Natural killer cell (primary cell): ENCODE measurements at regions not wholly inside any gene's neighbourhood (a gene's known extent, or its start where the extent isn't known, plus 50 kb on each side); places are given as distances from the start of the nearest gene placed in this dataset.
"Not testable (repeated sequence)": the region's sequence is repeated elsewhere in the genome, so short reads cannot be mapped to it uniquely, and the experiment has no call there.

Source experiments
- ATAC-seq, 3 donors: fragments of 150-1000 bp in 2 of 3; fragments of 200-7000 bp in 1 of 3; cut with Tn5 transposase; 1 replicate in 1 of 3; 2 replicates in 2 of 3; pipeline ENCODE4 v1.10.0; 2021; ENCODE audit warnings: mild to moderate bottlenecking in 2 of 3, moderate library complexity in 2 of 3
- DNase-seq, 2 donors: peaks; one replicate each; pipeline versions ENCODE4 v3.0.0 to v3.0.0-alpha.2; 2013 to 2021; ENCODE audit warnings: mixed read lengths in 1 of 2
- H3K27ac ChIP-seq: one replicate; pipeline ENCODE4 v1.5.1; 2013; ENCODE audit warnings: mild to moderate bottlenecking, low read length
- H3K27me3 ChIP-seq: one replicate; pipeline ENCODE4 v1.6.1; 2013; ENCODE audit warnings: low read length; ENCODE audit not compliant: control insufficient read depth, insufficient read depth
- H3K36me3 ChIP-seq: one replicate; pipeline ENCODE4 v1.6.1; 2013; ENCODE audit warnings: low read length; ENCODE audit not compliant: control insufficient read depth, insufficient read depth
- H3K4me1 ChIP-seq: one replicate; pipeline ENCODE4 v1.6.1; 2013; ENCODE audit warnings: low read length; ENCODE audit not compliant: control insufficient read depth, insufficient read depth
- H3K4me3 ChIP-seq: one replicate; pipeline ENCODE4 v1.5.1; 2013; ENCODE audit warnings: low read length
- H3K9me3 ChIP-seq: one replicate; pipeline ENCODE4 v1.6.1; 2013; ENCODE audit warnings: low read length; ENCODE audit not compliant: control insufficient read depth, insufficient read depth
- H3K27ac Mint-ChIP-seq, 2 donors: one replicate each; pipeline ENCODE4 v1.8.0; 2022; ENCODE audit warnings: mild to moderate bottlenecking in 2 of 2, mixed read lengths in 2 of 2, moderate library complexity in 1 of 2
- H3K27me3 Mint-ChIP-seq, 2 donors: one replicate each; pipeline ENCODE4 v1.8.0; 2022; ENCODE audit warnings: low read depth in 2 of 2, mixed read lengths in 2 of 2
- H3K36me3 Mint-ChIP-seq: one replicate; pipeline ENCODE4 v1.8.0; 2022; ENCODE audit warnings: mixed read lengths
- H3K4me1 Mint-ChIP-seq, 2 donors: one replicate each; pipeline ENCODE4 v1.8.0; 2022; ENCODE audit warnings: mixed read lengths in 2 of 2
- H3K4me3 Mint-ChIP-seq: one replicate; pipeline ENCODE4 v1.8.0; 2022; ENCODE audit warnings: mild to moderate bottlenecking, moderate library complexity, mixed read lengths
- H3K9me3 Mint-ChIP-seq, 2 donors: one replicate each; pipeline ENCODE4 v1.8.0; 2022; ENCODE audit warnings: mixed read lengths in 2 of 2
- CTCF ChIP-seq: fragments of 200-600 bp; IDR thresholded peaks from one replicate; pipeline ENCODE4 v1.8.0; 2022; ENCODE audit warnings: antibody characterized with exemption
- WGBS: methylation state at CpG from one replicate; pipeline ENCODE4 v1.1.7; 2013; ENCODE audit warnings: missing lambda C conversion rate; ENCODE audit not compliant: insufficient coverage; 5-methylcytosine and 5-hydroxymethylcytosine counted together
- intact Hi-C: fragments of 100-400 bp; cut with micrococcal nuclease; formaldehyde crosslinking; loops from one replicate; pipeline ENCODE4 v1.14.2; 2022

- no peak overlapping the region for H3K4me3 Mint-ChIP-seq
- DNase-seq (no peak), ATAC-seq (no peak)
- H3K4me3 ChIP-seq: no peak overlapping the region
- no peaks in the 10 kb centered on the region for H3K36me3 ChIP-seq
- H3K4me1 ChIP-seq: no peaks in the 10 kb centered on the region
- H3K27ac ChIP-seq: no peak overlapping the region
- peaks cover 3 to 8% of the 10 kb centered on the region in 2 donors for H3K9me3 Mint-ChIP-seq
- no peaks in the 10 kb centered on the region for H3K36me3 Mint-ChIP-seq
- H3K9me3 ChIP-seq: no peaks in the 10 kb centered on the region
- TF ChIP-seq CTCF: no peak
- H3K27ac Mint-ChIP-seq: no peak overlapping the region
- H3K4me1 Mint-ChIP-seq: no peaks in the 10 kb centered on the region
- intact Hi-C loops: no loop called here
- H3K27me3 ChIP-seq: no peaks in the 10 kb centered on the region
- 100% methylated on average over 1 of the region's 2 CpGs for WGBS
- no peaks in the 10 kb centered on the region for H3K27me3 Mint-ChIP-seq
Measured at GRCh38 chr1:82062206-82062605, 261.5 kb downstream of the ADGRL2 start.

- H3K27ac ChIP-seq: no peak overlapping the region
- H3K4me3 Mint-ChIP-seq: no peak overlapping the region
- peaks cover 12 to 14% of the 10 kb centered on the region in 2 donors for H3K9me3 Mint-ChIP-seq
- H3K27me3 ChIP-seq: no peaks in the 10 kb centered on the region
- intact Hi-C loops: no loop called here
- H3K4me1 Mint-ChIP-seq: no peaks in the 10 kb centered on the region
- ATAC-seq (no peak), DNase-seq (no peak)
- no peak for TF ChIP-seq CTCF
- H3K27me3 Mint-ChIP-seq: no peaks in the 10 kb centered on the region
- H3K4me1 ChIP-seq: no peaks in the 10 kb centered on the region
- H3K36me3 Mint-ChIP-seq: peaks cover 20% of the 10 kb centered on the region
- no peaks in the 10 kb centered on the region for H3K36me3 ChIP-seq
- WGBS: 54% methylated on average over 2 of the region's 3 CpGs
- H3K4me3 ChIP-seq: no peak overlapping the region
- H3K27ac Mint-ChIP-seq: no peak overlapping the region
- H3K9me3 ChIP-seq: no peaks in the 10 kb centered on the region
Measured at GRCh38 chr1:82059959-82060358, 259.2 kb downstream of the ADGRL2 start.

- no peak for TF ChIP-seq CTCF
- H3K27me3 ChIP-seq: no peaks in the 10 kb centered on the region
- WGBS: 78% methylated on average over 2 of the region's 4 CpGs
- DNase-seq: no peak
- Mint-ChIP-seq H3K4me3 (no peak overlapping the region), H3K27ac (no peak overlapping the region), H3K36me3 (peaks cover 22% of the 10 kb centered on the region), H3K9me3 (peaks cover 9 to 12% of the 10 kb centered on the region in 2 donors), H3K27me3 (no peaks in the 10 kb centered on the region), H3K4me1 (no peaks in the 10 kb centered on the region)
- H3K4me1 ChIP-seq: no peaks in the 10 kb centered on the region
- H3K27ac ChIP-seq: no peak overlapping the region
- H3K9me3 ChIP-seq: no peaks in the 10 kb centered on the region
- no peak for ATAC-seq
- intact Hi-C loops: no loop called here
- H3K36me3 ChIP-seq: no peaks in the 10 kb centered on the region
- H3K4me3 ChIP-seq: no peak overlapping the region
Measured at GRCh38 chr1:82057011-82057410, 256.3 kb downstream of the ADGRL2 start.

- DNase-seq, H3K4me3 Mint-ChIP-seq, H3K4me3 ChIP-seq, H3K27ac Mint-ChIP-seq, intact Hi-C loops, H3K27ac ChIP-seq, H3K36me3 ChIP-seq, H3K9me3 ChIP-seq, ATAC-seq, H3K4me1 ChIP-seq, H3K27me3 ChIP-seq, H3K27me3 Mint-ChIP-seq, H3K4me1 Mint-ChIP-seq: not testable (repeated sequence)
- peaks cover 22% of the 10 kb centered on the region for H3K36me3 Mint-ChIP-seq
- 83% methylated on average over 4 of the region's 4 CpGs for WGBS
- peaks cover 14 to 15% of the 10 kb centered on the region in 2 donors for H3K9me3 Mint-ChIP-seq
Measured at GRCh38 chr1:82055375-82055774, 254.6 kb downstream of the ADGRL2 start.
